ENCODE measurements at regions not wholly inside any gene's neighbourhood (a gene's known extent, or its start where the extent isn't known, plus 50 kb on each side); places are given as distances from the start of the nearest gene placed in this dataset.
"Not testable (repeated sequence)": the region's sequence is repeated elsewhere in the genome, so short reads cannot be mapped to it uniquely, and the experiment has no call there.

- DNase-seq (ENCODE audit: low spot score), result no peak
Measured at GRCh38 chr3:66933233-66933632, 64.9 kb upstream of the KBTBD8 start.

- DNase-seq (ENCODE audit: low spot score), result no peak
Measured at GRCh38 chr3:66934041-66934440, 64.1 kb upstream of the KBTBD8 start.

- DNase-seq (ENCODE audit: low spot score), result no peak
Measured at GRCh38 chr3:66934725-66935124, 63.4 kb upstream of the KBTBD8 start.

- DNase-seq (ENCODE audit: low spot score), result not testable (repeated sequence)
Measured at GRCh38 chr3:66937041-66937440, 61.1 kb upstream of the KBTBD8 start.

- peak; percentile 26 for DNase-seq (ENCODE audit: low spot score)
Measured at GRCh38 chr3:66938338-66938963, 59.7 kb upstream of the KBTBD8 start.

- no peak for DNase-seq (ENCODE audit: low spot score)
Measured at GRCh38 chr3:66948041-66948440, 50.1 kb upstream of the KBTBD8 start.
